Thyroid gland (tissue), 4 donors: ENCODE measurements at regions not wholly inside any gene's neighbourhood (a gene's known extent, or its start where the extent isn't known, plus 50 kb on each side); places are given as distances from the start of the nearest gene placed in this dataset.

Experiments used
- DNase-seq, 2 donors: peaks; one replicate each; pipeline ENCODE4 v3.0.0-alpha.2; 2019
- H3K27ac ChIP-seq, 3 donors: fragments of 200-600 bp; sonication (generic); 1 replicate in 2 of 3; 2 replicates in 1 of 3; pipeline ENCODE4 v1.5.1; 2016 to 2019; ENCODE audit warnings: mild to moderate bottlenecking in 1 of 3, moderate library complexity in 1 of 3
- H3K27me3 ChIP-seq: fragments of 200-600 bp; sonication (generic); one replicate; pipeline ENCODE4 v1.5.1; 2019
- H3K36me3 ChIP-seq, 2 donors: fragments of 200-600 bp; sonication (generic); one replicate each; pipeline ENCODE4 v1.5.1; 2016 to 2019
- H3K4me1 ChIP-seq, 2 donors: fragments of 200-600 bp; sonication (generic); one replicate each; pipeline ENCODE4 v1.5.1; 2017 to 2019
- H3K4me3 ChIP-seq, 3 donors: fragments of 200-600 bp; sonication (generic); replicated peaks in 1 of 3; 1 replicate in 2 of 3; 2 replicates in 1 of 3; pipeline ENCODE4 v1.5.1; 2016; ENCODE audit warnings: mild to moderate bottlenecking in 1 of 3
- H3K9me3 ChIP-seq: fragments of 200-600 bp; sonication (generic); one replicate; pipeline ENCODE4 v1.5.1; 2017
- CTCF ChIP-seq, 6 experiments: fragments of 200-600 bp in 3 of 6; fragments of 450-650 bp in 3 of 6; sonication (generic) in 3 of 6; IDR thresholded peaks; one replicate each; pipeline ENCODE4 v1.5.1; 2016 to 2019; ENCODE audit warnings: antibody characterized with exemption in 6 of 6, mild to moderate bottlenecking in 2 of 6, inconsistent platforms in 1 of 6, moderate library complexity in 1 of 6
- POLR2A ChIP-seq, 2 donors: fragments of 450-650 bp; IDR thresholded peaks; one replicate each; pipeline ENCODE4 v1.6.1; 2017; ENCODE audit warnings: antibody characterized with exemption in 2 of 2, mild to moderate bottlenecking in 2 of 2, moderate library complexity in 1 of 2
- WGBS, 2 donors: methylation state at CpG; one replicate each; pipeline ENCODE4 v1.1.5; 2017; 5-methylcytosine and 5-hydroxymethylcytosine counted together
- intact Hi-C: fragments of 100-400 bp; cut with DNase I; formaldehyde crosslinking; loops from one replicate; pipeline ENCODE4 v1.15.1; 2023

DNA sequence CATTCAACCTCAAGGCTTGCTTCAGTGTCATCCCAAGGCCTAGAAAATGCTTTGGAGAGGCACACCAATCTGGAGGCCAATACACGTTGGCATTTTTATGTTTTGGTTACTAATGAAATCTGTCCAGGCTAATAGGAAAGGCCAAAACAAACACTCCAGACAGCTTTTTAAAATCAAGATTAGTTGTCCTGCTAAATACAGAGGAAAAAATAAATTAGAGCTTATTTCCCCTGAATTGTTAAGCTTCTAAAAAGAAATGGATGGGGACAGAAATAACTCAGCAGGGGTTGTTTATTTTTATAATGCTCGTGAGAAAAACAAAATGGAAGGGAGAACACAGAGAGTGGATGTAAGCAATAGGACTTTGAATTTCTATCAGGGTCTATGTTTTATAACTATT, 438.5 kb upstream of the LRRC4C start:
- Histone ChIP-seq H3K9me3 (no peaks in the 10 kb centered on the region), H3K27ac (no peak overlapping the region), H3K4me3 (no peak overlapping the region), H3K36me3 (no peaks in the 10 kb centered on the region), H3K4me1 (no peaks in the 10 kb centered on the region), H3K27me3 (no peaks in the 10 kb centered on the region)
- TF ChIP-seq POLR2A (IDR thresholded peaks at IDR 0.05) (no peak), CTCF (IDR thresholded peaks at IDR 0.05) (no peak)
- intact Hi-C loops = no loop called here
- WGBS, 2 donors = 36 to 43% methylated on average over 2 of the region's 2 CpGs
- DNase-seq = no peak

- 69 to 70% methylated on average over 4 to 5 of the region's 5 CpGs for WGBS, 2 donors
- H3K9me3 ChIP-seq = no peaks in the 10 kb centered on the region
- TF ChIP-seq CTCF (IDR thresholded peaks at IDR 0.05) (no peak), POLR2A (IDR thresholded peaks at IDR 0.05) (no peak)
- no peaks in the 10 kb centered on the region for H3K36me3 ChIP-seq
- H3K4me3 ChIP-seq = no peak overlapping the region
- no peak overlapping the region for H3K27ac ChIP-seq
- no peaks in the 10 kb centered on the region for H3K27me3 ChIP-seq
- no peaks in the 10 kb centered on the region for H3K4me1 ChIP-seq
- intact Hi-C loops = no loop called here
- DNase-seq = no peak
These were observed 458.4 kb upstream of the LRRC4C start for GRCh38 chr11:41917900-41918299.

DNA sequence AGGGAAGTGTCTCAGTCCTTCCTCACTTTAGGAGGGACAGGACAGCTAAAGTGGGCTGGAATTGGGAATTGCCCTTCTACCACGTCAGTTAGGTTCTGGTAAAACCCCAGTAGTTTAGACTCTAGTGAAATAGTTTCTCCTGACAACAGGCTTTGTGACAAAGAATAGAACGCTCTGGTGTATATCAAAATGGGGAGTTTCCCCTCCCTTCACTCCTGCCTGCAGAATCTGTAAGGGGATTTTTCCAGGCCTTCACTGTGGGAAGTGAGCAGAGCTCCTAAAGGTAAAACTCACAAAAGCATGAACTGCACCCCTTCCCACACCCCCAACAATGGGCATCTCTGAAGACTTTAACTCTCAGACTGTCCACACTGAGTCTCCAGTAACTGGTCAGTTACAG, 460.9 kb upstream of the LRRC4C start:
- no peak overlapping the region for H3K4me3 ChIP-seq
- H3K27me3 ChIP-seq = no peaks in the 10 kb centered on the region
- H3K4me1 ChIP-seq = no peaks in the 10 kb centered on the region
- intact Hi-C loops = no loop called here
- no peaks in the 10 kb centered on the region for H3K9me3 ChIP-seq
- H3K27ac ChIP-seq = no peak overlapping the region
- TF ChIP-seq POLR2A (IDR thresholded peaks at IDR 0.05) (no peak), CTCF (IDR thresholded peaks at IDR 0.05) (no peak)
- 36 to 42% methylated on average over 2 of the region's 2 CpGs for WGBS, 2 donors
- no peaks in the 10 kb centered on the region for H3K36me3 ChIP-seq
- no peak for DNase-seq

DNA sequence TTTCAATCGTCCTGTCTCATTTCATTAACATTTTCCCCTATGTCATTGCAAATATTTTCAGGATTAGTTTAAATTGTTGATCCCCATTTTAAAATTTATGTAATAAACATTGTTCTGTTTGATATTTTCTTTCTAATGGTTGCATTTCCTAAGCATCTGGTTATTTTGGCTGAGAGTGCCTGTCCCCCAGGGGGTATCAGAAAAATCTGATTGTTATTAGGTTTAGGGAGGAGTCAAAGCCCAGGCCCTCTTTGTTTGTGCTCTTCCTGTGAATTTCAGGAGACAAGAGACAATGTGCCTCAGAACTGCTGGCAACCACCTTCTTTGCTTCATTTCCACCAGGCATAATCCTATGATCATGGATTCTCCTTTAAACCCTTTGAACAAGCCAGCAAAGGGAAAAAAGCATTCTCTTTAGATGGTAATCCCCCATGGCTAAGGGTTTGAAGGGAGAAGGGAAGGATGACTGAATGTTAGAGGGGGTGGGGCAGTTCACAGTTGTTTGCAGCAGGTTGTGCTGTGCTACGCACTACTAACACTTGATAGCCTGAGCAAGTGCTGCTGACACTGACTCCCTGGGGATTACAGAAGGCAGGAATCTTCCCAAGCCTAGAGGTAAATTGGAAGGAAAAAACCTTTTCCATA, 462.4 kb upstream of the LRRC4C start:
- Histone ChIP-seq H3K4me1 (no peaks in the 10 kb centered on the region), H3K36me3 (no peaks in the 10 kb centered on the region), H3K27ac (no peak overlapping the region), H3K9me3 (no peaks in the 10 kb centered on the region), H3K4me3 (no peak overlapping the region), H3K27me3 (no peaks in the 10 kb centered on the region)
- intact Hi-C loops = no loop called here
- DNase-seq = no peak
- TF ChIP-seq POLR2A (IDR thresholded peaks at IDR 0.05) (no peak), CTCF (IDR thresholded peaks at IDR 0.05) (no peak)
- WGBS, 2 donors = 60 to 70% methylated on average over 2 of the region's 2 CpGs

DNA sequence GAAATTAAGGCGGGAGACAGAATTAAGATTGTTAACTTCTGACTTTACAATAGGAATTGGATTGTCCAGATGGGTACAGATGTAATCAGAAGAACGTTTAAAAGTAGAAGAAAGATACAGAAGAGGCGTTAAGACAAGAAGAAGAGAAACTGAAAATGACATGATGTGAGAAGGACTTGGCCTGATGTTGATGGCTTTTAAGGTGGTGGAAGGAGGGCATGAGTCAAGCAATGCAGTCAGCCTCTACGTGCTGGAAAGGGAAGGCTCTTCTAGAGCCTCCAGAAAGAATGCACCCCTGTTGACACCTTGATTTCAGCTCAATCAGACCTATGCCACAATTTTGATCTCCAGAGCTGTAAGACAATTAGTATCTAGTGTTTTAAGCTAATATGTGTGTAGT, 466.9 kb upstream of the LRRC4C start:
- H3K27me3 ChIP-seq = no peaks in the 10 kb centered on the region
- H3K36me3 ChIP-seq = no peaks in the 10 kb centered on the region
- TF ChIP-seq POLR2A (IDR thresholded peaks at IDR 0.05) = no peak
- no peak for TF ChIP-seq CTCF (IDR thresholded peaks at IDR 0.05)
- H3K9me3 ChIP-seq = no peaks in the 10 kb centered on the region
- intact Hi-C loops = no loop called here
- DNase-seq = no peak
- no peak overlapping the region for H3K4me3 ChIP-seq
- H3K27ac ChIP-seq = no peak overlapping the region
- H3K4me1 ChIP-seq = no peaks in the 10 kb centered on the region
- WGBS, 2 donors = 80 to 85% methylated on average over 4 of the region's 4 CpGs
